Activated B cell treated with CpG ODN at 0.5 μM for 24 hours (primary cell): ENCODE measurements at regions not wholly inside any gene's neighbourhood (a gene's known extent, or its start where the extent isn't known, plus 50 kb on each side); places are given as distances from the start of the nearest gene placed in this dataset.

Experiments
- ATAC-seq: fragments of 200-7000 bp; cut with Tn5 transposase; one replicate; pipeline ENCODE4 v1.10.0; 2021; ENCODE audit warnings: low read depth, mild to moderate bottlenecking, moderate library complexity
- CTCF ChIA-PET: fragments of 350-600 bp; sonication (Branson Sonifier 250); formaldehyde crosslinking; loops from one replicate; lab custom pipeline; 2021; ENCODE audit warnings: antibody characterized with exemption; lab: Charles Lee
- POLR2A ChIA-PET: fragments of 350-600 bp; sonication (Branson Sonifier 250); formaldehyde crosslinking; loops from one replicate; lab custom pipeline; 2021; ENCODE audit warnings: antibody characterized with exemption; lab: Charles Lee
- DNase-seq: peaks from one replicate; pipeline ENCODE4 v3.0.0; 2022
- H3K27ac Mint-ChIP-seq: one replicate; pipeline ENCODE4 v1.8.0; 2020; ENCODE audit warnings: mixed read lengths
- H3K27me3 Mint-ChIP-seq: one replicate; pipeline ENCODE4 v1.8.0; 2021; ENCODE audit warnings: mixed read lengths
- H3K36me3 Mint-ChIP-seq: one replicate; pipeline ENCODE4 v1.8.0; 2021; ENCODE audit warnings: low read depth, mixed read lengths
- H3K4me1 Mint-ChIP-seq: one replicate; pipeline ENCODE4 v1.8.0; 2021; ENCODE audit warnings: mixed read lengths
- H3K4me3 Mint-ChIP-seq: one replicate; pipeline ENCODE4 v1.8.0; 2020; ENCODE audit warnings: mild to moderate bottlenecking, mixed read lengths
- H3K9me3 Mint-ChIP-seq: one replicate; pipeline ENCODE4 v1.8.0; 2020; ENCODE audit warnings: mixed read lengths
- CTCF ChIP-seq: fragments of 200-600 bp; IDR thresholded peaks from one replicate; pipeline ENCODE4 v1.8.0; 2022; ENCODE audit warnings: antibody characterized with exemption, mild to moderate bottlenecking
- intact Hi-C: fragments of 100-400 bp; cut with micrococcal nuclease; formaldehyde crosslinking; loops from one replicate; pipeline ENCODE4 v1.15.1; 2024

GRCh38 chr15:35596285-35596684, 50.3 kb upstream of the DPH6 start:
- TF ChIP-seq CTCF, result no peak
- no peak for DNase-seq
- Mint-ChIP-seq H3K27me3 (peaks cover 5% of the 10 kb centered on the region), H3K36me3 (no peaks in the 10 kb centered on the region), H3K4me3 (no peak overlapping the region), H3K9me3 (peaks cover 5% of the 10 kb centered on the region), H3K27ac (no peak overlapping the region), H3K4me1 (no peaks in the 10 kb centered on the region)
- ATAC-seq, result no peak
- POLR2A ChIA-PET, result no interaction called here
- CTCF ChIA-PET, result no interaction called here
- intact Hi-C loops, result no loop called here

- no peaks in the 10 kb centered on the region for H3K36me3 Mint-ChIP-seq
- CTCF ChIA-PET, result no interaction called here
- H3K9me3 Mint-ChIP-seq, result no peaks in the 10 kb centered on the region
- no peak for TF ChIP-seq CTCF
- DNase-seq, result no peak
- no peaks in the 10 kb centered on the region for H3K4me1 Mint-ChIP-seq
- POLR2A ChIA-PET, result no interaction called here
- intact Hi-C loops, result no loop called here
- H3K27ac Mint-ChIP-seq, result no peak overlapping the region
- H3K27me3 Mint-ChIP-seq, result no peaks in the 10 kb centered on the region
- ATAC-seq, result no peak
- H3K4me3 Mint-ChIP-seq, result no peak overlapping the region
These were observed 56.9 kb upstream of the DPH6 start for GRCh38 chr15:35602836-35603235.

DNA sequence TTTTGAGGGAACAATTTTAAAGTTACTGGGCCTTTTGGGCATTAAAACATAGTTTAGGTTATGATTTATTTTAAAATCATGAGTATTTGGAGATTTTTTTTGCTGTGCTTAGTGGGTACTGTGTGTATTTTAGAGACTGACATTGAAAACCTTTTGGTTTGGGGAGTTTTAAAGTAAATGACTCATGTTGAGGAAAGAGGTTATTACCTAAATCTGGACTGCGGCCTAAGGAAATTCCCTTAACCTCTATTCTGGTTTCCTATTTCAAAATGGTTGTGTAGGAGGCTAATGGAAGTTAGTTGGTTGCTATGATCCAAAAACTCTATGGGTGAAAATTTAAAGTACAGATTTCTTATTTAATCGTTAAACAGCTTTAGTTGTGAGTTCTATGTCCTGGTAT, 57.3 kb upstream of the DPH6 start:
- ChIA-PET CTCF (no interaction called here), POLR2A (no interaction called here)
- intact Hi-C loops, result no loop called here
- Mint-ChIP-seq H3K36me3 (no peaks in the 10 kb centered on the region), H3K27ac (no peak overlapping the region), H3K4me3 (no peak overlapping the region), H3K9me3 (no peaks in the 10 kb centered on the region), H3K27me3 (no peaks in the 10 kb centered on the region), H3K4me1 (no peaks in the 10 kb centered on the region)
- no peak for TF ChIP-seq CTCF
- DNase-seq, result no peak
- no peak for ATAC-seq

DNA sequence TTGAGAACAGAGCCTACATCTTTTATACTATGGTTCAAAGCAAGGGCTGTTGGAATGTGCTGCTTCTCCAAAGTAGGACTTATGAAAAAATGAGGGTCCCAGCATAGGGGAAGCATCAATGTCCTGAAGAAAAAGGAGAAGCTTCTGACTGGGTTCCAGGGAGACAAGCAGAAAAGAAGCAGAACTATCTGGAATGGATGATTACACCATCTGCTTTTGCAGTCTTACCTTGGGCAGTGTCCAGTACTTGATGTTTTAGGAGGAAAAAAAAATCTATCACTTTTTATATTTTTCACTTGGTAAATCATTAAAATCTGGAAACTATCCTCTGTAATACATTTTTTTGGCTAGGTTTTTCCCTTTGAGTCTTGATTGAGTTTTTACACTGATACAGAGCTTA, 57.9 kb upstream of the DPH6 start:
- no peak overlapping the region for H3K27ac Mint-ChIP-seq
- DNase-seq, result no peak
- intact Hi-C loops, result no loop called here
- H3K4me3 Mint-ChIP-seq, result no peak overlapping the region
- no peaks in the 10 kb centered on the region for H3K36me3 Mint-ChIP-seq
- ChIA-PET CTCF (no interaction called here), POLR2A (no interaction called here)
- TF ChIP-seq CTCF, result no peak
- ATAC-seq, result no peak
- H3K9me3 Mint-ChIP-seq, result no peaks in the 10 kb centered on the region
- no peaks in the 10 kb centered on the region for H3K4me1 Mint-ChIP-seq
- no peaks in the 10 kb centered on the region for H3K27me3 Mint-ChIP-seq

- Mint-ChIP-seq H3K27me3 (no peaks in the 10 kb centered on the region), H3K27ac (no peak overlapping the region), H3K4me3 (no peak overlapping the region), H3K4me1 (no peaks in the 10 kb centered on the region), H3K36me3 (no peaks in the 10 kb centered on the region), H3K9me3 (no peaks in the 10 kb centered on the region)
- no peak for TF ChIP-seq CTCF
- ATAC-seq (no peak), DNase-seq (no peak)
- ChIA-PET CTCF (no interaction called here), POLR2A (no interaction called here)
- intact Hi-C loops, result no loop called here
These were observed 59.9 kb upstream of the DPH6 start for GRCh38 chr15:35605764-35606449.
